HepG2 (cell line): ENCODE measurements at regions not wholly inside any gene's neighbourhood (a gene's known extent, or its start where the extent isn't known, plus 50 kb on each side); places are given as distances from the start of the nearest gene placed in this dataset.

ENCODE experiments used
- CBX1 ChIP-seq: IDR thresholded peaks from one replicate; pipeline ENCODE4 v1.6.1; 2016; ENCODE audit warnings: antibody characterized with exemption, low read depth
- CEBPZ ChIP-seq: IDR thresholded peaks from 2 replicates; pipeline ENCODE4 v1.6.1; 2012; ENCODE audit warnings: low read length, improper control_type of control experiment
- HNRNPLL ChIP-seq: fragments of 200-400 bp; formaldehyde crosslinking; IDR thresholded peaks from 2 replicates; pipeline ENCODE4 v1.6.1; 2017; ENCODE audit warnings: mild to moderate bottlenecking, low read depth, low read length; ENCODE audit not compliant: poor library complexity, severe bottlenecking
- HOMEZ ChIP-seq: IDR thresholded peaks from 2 replicates; pipeline ENCODE4 v1.6.1; 2016; ENCODE audit warnings: low read depth
- JUND ChIP-seq: sonication (generic); formaldehyde crosslinking; IDR thresholded peaks from 2 replicates; pipeline ENCODE4 v1.8.0; 2022; ENCODE audit warnings: mild to moderate bottlenecking, missing genetic modification reagents
- MEF2D ChIP-seq: sonication (generic); formaldehyde crosslinking; IDR thresholded peaks from 2 replicates; pipeline ENCODE4 v1.5.1; 2020; ENCODE audit warnings: mild to moderate bottlenecking, missing genetic modification reagents
- NR2C2 ChIP-seq: sonication (generic); formaldehyde crosslinking; IDR thresholded peaks from 2 replicates; pipeline ENCODE4 v1.4.0; 2020; ENCODE audit warnings: missing genetic modification reagents, mild to moderate bottlenecking, moderate library complexity, borderline replicate concordance
- POLR2AphosphoS5 ChIP-seq: IDR thresholded peaks from 2 replicates; pipeline ENCODE4 v1.6.1; 2012; ENCODE audit warnings: low read depth, low read length
- RFX5 ChIP-seq: IDR thresholded peaks from 2 replicates; pipeline ENCODE4 v1.6.1; 2011; ENCODE audit warnings: low read depth, low read length, improper control_type of control experiment
- ZBTB7A ChIP-seq: sonication (generic); formaldehyde crosslinking; IDR thresholded peaks from 2 replicates; pipeline ENCODE4 v1.8.0; 2022; ENCODE audit warnings: mild to moderate bottlenecking, missing genetic modification reagents
- ZFP1 ChIP-seq: IDR thresholded peaks from 2 replicates; pipeline ENCODE4 v1.6.1; 2016
- TF ChIP-seq, protein P1 (sequence below): sonication (generic); formaldehyde crosslinking; IDR thresholded peaks from 2 replicates; pipeline ENCODE4 v1.5.0; 2020; ENCODE audit warnings: missing genetic modification reagents

- TF ChIP-seq CEBPZ, result no peak
- TF ChIP-seq POLR2AphosphoS5, result no peak
- TF ChIP-seq CBX1, result no peak
- TF ChIP-seq HOMEZ (CRISPR knock-in tag), result no peak
- no peak for TF ChIP-seq ZBTB7A (CRISPR knock-in tag)
- no peak for TF ChIP-seq HNRNPLL
- TF ChIP-seq MEF2D (CRISPR knock-in tag), result no peak
- no peak for TF ChIP-seq RFX5
- TF ChIP-seq, protein P1, sequence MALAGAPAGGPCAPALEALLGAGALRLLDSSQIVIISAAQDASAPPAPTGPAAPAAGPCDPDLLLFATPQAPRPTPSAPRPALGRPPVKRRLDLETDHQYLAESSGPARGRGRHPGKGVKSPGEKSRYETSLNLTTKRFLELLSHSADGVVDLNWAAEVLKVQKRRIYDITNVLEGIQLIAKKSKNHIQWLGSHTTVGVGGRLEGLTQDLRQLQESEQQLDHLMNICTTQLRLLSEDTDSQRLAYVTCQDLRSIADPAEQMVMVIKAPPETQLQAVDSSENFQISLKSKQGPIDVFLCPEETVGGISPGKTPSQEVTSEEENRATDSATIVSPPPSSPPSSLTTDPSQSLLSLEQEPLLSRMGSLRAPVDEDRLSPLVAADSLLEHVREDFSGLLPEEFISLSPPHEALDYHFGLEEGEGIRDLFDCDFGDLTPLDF (CRISPR knock-in tag), result no peak
- no peak for TF ChIP-seq NR2C2 (CRISPR knock-in tag)
- no peak for TF ChIP-seq ZFP1 (CRISPR knock-in tag)
- TF ChIP-seq JUND (CRISPR knock-in tag), result no peak
Observed at GRCh38 chr6:67127041-67127440, 1420.0 kb upstream of the EYS start.
